SK-N-SH (cell line): ENCODE measurements at regions not wholly inside any gene's neighbourhood (a gene's known extent, or its start where the extent isn't known, plus 50 kb on each side); places are given as distances from the start of the nearest gene placed in this dataset.
A peak's percentile ranks its signal among the peaks of the same experiment; 100 is the strongest.

ENCODE experiments used
- CTCF ChIA-PET: fragments of 300-600, 350-600 bp; formaldehyde crosslinking; extraction: SDS; loops from one replicate; lab custom pipeline; 2021; lab: Yijun Ruan, JAX
- POLR2A ChIA-PET: fragments of 350-600 bp; sonication (Branson Sonifier 250); formaldehyde crosslinking; extraction: SDS; loops from one replicate; lab custom pipeline; 2020; ENCODE audit warnings: antibody characterized with exemption, inconsistent platforms; lab: Yijun Ruan, JAX
- DNase-seq: peaks from one replicate; pipeline ENCODE4 v3.0.0; 2012
- H2AFZ ChIP-seq: fragments of 200-600 bp; sonication (generic); 2 replicates; pipeline ENCODE4 v1.8.1; 2016; ENCODE audit warnings: antibody characterized with exemption, mild to moderate bottlenecking, low read depth
- H3F3A ChIP-seq: fragments of 200-600 bp; sonication (generic); replicated peaks from 2 replicates; pipeline ENCODE3; 2016; ENCODE audit warnings: antibody characterized with exemption, mild to moderate bottlenecking; ENCODE audit not compliant: insufficient read depth
- H3K27ac ChIP-seq, 2 experiments: fragments of 200-500 bp in 1 of 2; fragments of 200-600 bp in 1 of 2; sonication (Bioruptor generic) in 1 of 2; sonication (generic), shearing (Covaris generic) in 1 of 2; 2 replicates each; pipeline versions ENCODE4 v1.5.1 to v1.6.1; 2014 to 2016; ENCODE audit warnings: low read depth in 2 of 2, inconsistent platforms in 1 of 2, low read length in 1 of 2, mild to moderate bottlenecking in 1 of 2, mixed read lengths in 1 of 2
- H3K27me3 ChIP-seq: fragments of 200-600 bp; sonication (generic), shearing (Covaris generic); 2 replicates; pipeline ENCODE4 v1.6.1; 2016; ENCODE audit warnings: mixed run types; ENCODE audit not compliant: insufficient read depth
- H3K36me3 ChIP-seq, 2 experiments: fragments of 200-500 bp in 1 of 2; fragments of 200-600 bp in 1 of 2; sonication (Bioruptor generic) in 1 of 2; sonication (generic) in 1 of 2; replicated peaks in 1 of 2; 2 replicates each; pipeline versions ENCODE3 to v1.5.1; 2014 to 2016; ENCODE audit warnings: low read length in 1 of 2, mild to moderate bottlenecking in 1 of 2; ENCODE audit not compliant: insufficient read depth in 2 of 2, control insufficient read depth in 1 of 2
- H3K4me1 ChIP-seq, 2 experiments: fragments of 200-500 bp in 1 of 2; fragments of 200-600 bp in 1 of 2; sonication (Bioruptor generic) in 1 of 2; sonication (generic), shearing (Covaris generic) in 1 of 2; 2 replicates each; pipeline versions ENCODE4 v1.5.1 to v1.6.1; 2014 to 2016; ENCODE audit warnings: low read depth in 1 of 2, low read length in 1 of 2, mixed run types in 1 of 2; ENCODE audit not compliant: insufficient read depth in 2 of 2, control insufficient read depth in 1 of 2
- H3K4me2 ChIP-seq: fragments of 200-600 bp; sonication (generic), shearing (Covaris generic); 2 replicates; pipeline ENCODE4 v1.6.1; 2017; ENCODE audit warnings: mixed run types
- H3K4me3 ChIP-seq, 2 experiments: fragments of 200-500 bp in 1 of 2; fragments of 200-600 bp in 1 of 2; sonication (Bioruptor generic) in 1 of 2; sonication (generic), shearing (Covaris generic) in 1 of 2; 2 replicates each; pipeline versions ENCODE4 v1.5.1 to v1.8.1; 2014 to 2016; ENCODE audit warnings: low read depth in 2 of 2, inconsistent platforms in 1 of 2, low read length in 1 of 2, mild to moderate bottlenecking in 1 of 2, mixed read lengths in 1 of 2, moderate library complexity in 1 of 2
- H3K79me2 ChIP-seq: fragments of 200-600 bp; sonication (generic); 2 replicates; pipeline ENCODE4 v1.8.1; 2017; ENCODE audit warnings: mild to moderate bottlenecking; ENCODE audit not compliant: insufficient read depth
- H3K9ac ChIP-seq: fragments of 200-600 bp; sonication (generic); 2 replicates; pipeline ENCODE4 v1.6.1; 2017; ENCODE audit warnings: mixed run types
- H3K9me2 ChIP-seq: fragments of 200-600 bp; sonication (generic); 2 replicates; pipeline ENCODE4 v1.6.1; 2017; ENCODE audit warnings: mixed run types
- H3K9me3 ChIP-seq: fragments of 200-600 bp; sonication (generic); 2 replicates; pipeline ENCODE4 v1.6.1; 2017; ENCODE audit warnings: mixed run types, mild to moderate bottlenecking, moderate library complexity
- H4K20me1 ChIP-seq: fragments of 200-600 bp; sonication (generic); 2 replicates; pipeline ENCODE4 v1.6.1; 2017; ENCODE audit warnings: mild to moderate bottlenecking, mixed run types; ENCODE audit not compliant: insufficient read depth
- CTCF ChIP-seq: fragments of 200-600 bp; sonication (generic); IDR thresholded peaks from 2 replicates; pipeline ENCODE4 v1.6.1; 2017; ENCODE audit warnings: antibody characterized with exemption, mild to moderate bottlenecking, moderate library complexity
- ELF1 ChIP-seq: IDR thresholded peaks from 2 replicates; pipeline ENCODE4 v1.4.0; 2012
- EP300 ChIP-seq, 2 experiments: IDR thresholded peaks; 2 replicates each; pipeline versions ENCODE4 v1.4.0 to v1.6.1; 2012; ENCODE audit warnings: borderline replicate concordance in 1 of 2, low read depth in 1 of 2, low read length in 1 of 2
- EZH2phosphoT487 ChIP-seq: fragments of 200-600 bp; sonication (generic); IDR thresholded peaks from 2 replicates; pipeline ENCODE4 v1.6.1; 2017; ENCODE audit warnings: low read depth, mixed run types, mild to moderate bottlenecking, antibody characterized with exemption, moderate library complexity, borderline replicate concordance
- FOSL2 ChIP-seq: IDR thresholded peaks from 2 replicates; pipeline ENCODE4 v1.4.0; 2012; ENCODE audit warnings: low read depth, mild to moderate bottlenecking, moderate library complexity, borderline replicate concordance
- FOXJ3 ChIP-seq: sonication (generic); formaldehyde crosslinking; IDR thresholded peaks from 2 replicates; pipeline ENCODE4 v1.5.1; 2020; ENCODE audit warnings: mild to moderate bottlenecking, missing genetic modification reagents
- FOXM1 ChIP-seq: IDR thresholded peaks from 2 replicates; pipeline ENCODE4 v1.4.0; 2012; ENCODE audit warnings: low read depth, mild to moderate bottlenecking
- GABPA ChIP-seq: IDR thresholded peaks from 2 replicates; pipeline ENCODE4 v1.4.0; 2012; ENCODE audit warnings: low read depth, mild to moderate bottlenecking
- IRF3 ChIP-seq: fragments of 150-350 bp; IDR thresholded peaks from 2 replicates; pipeline ENCODE4 v1.6.1; 2016; ENCODE audit warnings: mild to moderate bottlenecking, low read depth, low read length
- JUND ChIP-seq: IDR thresholded peaks from 2 replicates; pipeline ENCODE4 v1.4.0; 2012
- MAX ChIP-seq: IDR thresholded peaks from 2 replicates; pipeline ENCODE4 v1.4.0; 2012; ENCODE audit warnings: low read depth
- MEF2A ChIP-seq: IDR thresholded peaks from 2 replicates; pipeline ENCODE4 v1.4.0; 2012; ENCODE audit warnings: low read depth, borderline replicate concordance
- NFIC ChIP-seq: IDR thresholded peaks from 2 replicates; pipeline ENCODE4 v1.4.0; 2012; ENCODE audit warnings: borderline replicate concordance
- RFX5 ChIP-seq: IDR thresholded peaks from 2 replicates; pipeline ENCODE4 v1.6.1; 2012; ENCODE audit warnings: mild to moderate bottlenecking, improper control_type of control experiment, low read length
- SMC3 ChIP-seq: IDR thresholded peaks from 2 replicates; pipeline ENCODE4 v1.6.1; 2012; ENCODE audit warnings: low read depth, low read length, improper control_type of control experiment
- TAF1 ChIP-seq: IDR thresholded peaks from 2 replicates; pipeline ENCODE4 v1.6.1; 2012; ENCODE audit warnings: low read depth, mild to moderate bottlenecking, low read length, moderate library complexity, borderline replicate concordance
- TCF12 ChIP-seq: IDR thresholded peaks from 2 replicates; pipeline ENCODE4 v1.4.0; 2012
- USF2 ChIP-seq: fragments of 150-350 bp; IDR thresholded peaks from 2 replicates; pipeline ENCODE4 v1.6.1; 2017; ENCODE audit warnings: antibody characterized with exemption, low read length, low read depth, borderline replicate concordance
- YY1 ChIP-seq: IDR thresholded peaks from 2 replicates; pipeline ENCODE4 v1.4.0; 2012; ENCODE audit warnings: low read depth, mild to moderate bottlenecking
- ZBTB33 ChIP-seq: IDR thresholded peaks from 2 replicates; pipeline ENCODE4 v1.4.0; 2012; ENCODE audit warnings: low read depth, borderline replicate concordance
- WGBS: methylation state at CpG from one replicate; pipeline ENCODE4 v1.1.6; 2017; ENCODE audit warnings: low lambda C conversion rate; 5-methylcytosine and 5-hydroxymethylcytosine counted together

GRCh38 chr6:56860475-56860874, 94.4 kb upstream of the BEND6 start:
- Histone ChIP-seq H3K4me1 (peaks cover 0 to 43% of the 10 kb centered on the region in 2 experiments), H3K27ac (peak overlapping the region in 1 of 2 experiments; percentile 52; a peak in 2 of 4 replicates), H3K4me2 (peak overlapping the region; percentile 10; the same call in 1 of the 2 replicates), H3K36me3 (peaks cover 0 to 4% of the 10 kb centered on the region in 2 experiments), H3K9ac (no peak overlapping the region), H3K27me3 (no peaks in the 10 kb centered on the region), H2AFZ (no peak overlapping the region), H3K9me3 (no peaks in the 10 kb centered on the region), H3K4me3 (no peak overlapping the region), H3F3A (peaks cover 25% of the 10 kb centered on the region), H4K20me1 (no peaks in the 10 kb centered on the region), H3K79me2 (peaks cover 25% of the 10 kb centered on the region), H3K9me2 (no peaks in the 10 kb centered on the region)
- CTCF ChIA-PET = interaction anchor here (1.4 to 7.8 kb wide), 3 partner anchors 8 to 95 kb away, joined by 3 to 42 read pairs (median 3); partner anchors contain the start of gene BEND6
- no peak for DNase-seq
- POLR2A ChIA-PET = interaction anchor here (0.9 kb wide), 1 partner anchor 9 kb away, joined by 3 read pairs; no protein-coding TSS in a partner anchor
- TF ChIP-seq JUND (peak; percentile 39; the same call in 1 of the 2 replicates), FOSL2 (peak; percentile 67), TAF1 (no peak), FOXM1 (no peak), MEF2A (no peak), IRF3 (no peak), TCF12 (peak; percentile 34; the same call in 1 of the 2 replicates)
- WGBS = 17% methylated on average over 4 of the region's 4 CpGs

GRCh38 chr6:56856036-56856580, 98.8 kb upstream of the BEND6 start:
- peaks cover 44% of the 10 kb centered on the region for H3K79me2 ChIP-seq
- no peaks in the 10 kb centered on the region for H3K9me2 ChIP-seq
- H2AFZ ChIP-seq = no peak overlapping the region
- DNase-seq = no peak
- no peak overlapping the region for H3K4me3 ChIP-seq
- 95% methylated on average over 4 of the region's 4 CpGs for WGBS
- H3K4me1 ChIP-seq = peaks cover 10 to 20% of the 10 kb centered on the region in 2 experiments
- H3K9me3 ChIP-seq = no peaks in the 10 kb centered on the region
- no peak overlapping the region for H3K9ac ChIP-seq
- H3K36me3 ChIP-seq = peaks cover 0 to 4% of the 10 kb centered on the region in 2 experiments
- H3K27me3 ChIP-seq = no peaks in the 10 kb centered on the region
- TF ChIP-seq USF2 = no peak
- no peak for TF ChIP-seq RFX5
- TF ChIP-seq NFIC = no peak
- no peak for TF ChIP-seq FOSL2
- TF ChIP-seq MEF2A = no peak
- TF ChIP-seq YY1 = no peak
- TF ChIP-seq TAF1 = no peak
- TF ChIP-seq EZH2phosphoT487 = no peak
- no peak for TF ChIP-seq GABPA
- no peak for TF ChIP-seq ZBTB33
- TF ChIP-seq ELF1 = no peak
- TF ChIP-seq MAX = no peak
- no peak for TF ChIP-seq SMC3
- no peak for TF ChIP-seq EP300 (IDR thresholded peaks at IDR 0.05; ENCODE audit: borderline replicate concordance in 1 of 2, low read depth in 1 of 2, low read length in 1 of 2)
- TF ChIP-seq CTCF = no peak
- no peak for TF ChIP-seq FOXJ3 (CRISPR knock-in tag)
- no peak overlapping the region for H3K27ac ChIP-seq
- H4K20me1 ChIP-seq = no peaks in the 10 kb centered on the region
- ChIA-PET POLR2A (no interaction called here), CTCF (interaction anchor here (1.0 to 6.4 kb wide), 3 partner anchors 36 to 157 kb away, joined by 3 to 120 read pairs (median 3); no protein-coding TSS in a partner anchor)
- H3K4me2 ChIP-seq = no peak overlapping the region
- H3F3A ChIP-seq = peaks cover 15% of the 10 kb centered on the region
